ENCODE measurements at regions not wholly inside any gene's neighbourhood (a gene's known extent, or its start where the extent isn't known, plus 50 kb on each side); places are given as distances from the start of the nearest gene placed in this dataset.

DNA sequence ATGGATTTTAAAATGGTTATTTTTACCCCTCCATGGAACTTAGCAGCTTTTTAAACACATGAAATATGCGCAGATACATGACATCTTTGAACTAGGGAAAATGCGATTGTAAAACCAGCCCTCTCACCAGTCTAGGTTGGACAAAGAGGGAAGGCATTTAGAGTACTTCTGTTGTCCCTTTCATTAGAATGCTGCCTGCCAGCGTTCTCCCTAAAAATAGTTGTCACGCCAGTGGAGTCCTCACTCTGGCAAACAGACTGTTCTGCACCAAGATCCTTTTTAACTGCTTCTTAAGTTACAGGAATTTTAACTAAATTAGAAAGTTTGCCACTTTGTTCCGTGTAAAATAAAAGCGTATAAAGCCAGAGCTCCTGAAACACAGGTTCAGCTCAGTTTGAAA is 295.3 kb downstream of the VPS13C start:
- no peaks in the 10 kb centered on the region for H3K4me1 ChIP-seq (ENCODE audit: insufficient read depth, low read length)
- no peak overlapping the region for H3K27ac Mint-ChIP-seq
- no peak overlapping the region for H2BK120ac ChIP-seq (ENCODE audit: low read depth, low read length, poor library complexity, severe bottlenecking)
- no peaks in the 10 kb centered on the region for H3K36me3 Mint-ChIP-seq (ENCODE audit: insufficient read depth in 1 of 3, low read depth in 3 of 3)
- H3K9me3 Mint-ChIP-seq = no peaks in the 10 kb centered on the region
- H3K27ac ChIP-seq (ENCODE audit: insufficient read length, low read depth, low read length) = no peak overlapping the region
- H3K4me3 Mint-ChIP-seq = no peak overlapping the region
- no peak overlapping the region for H3K18ac ChIP-seq (ENCODE audit: insufficient read length, low read depth, low read length)
- no peak overlapping the region for H4K8ac ChIP-seq (replicated peaks; ENCODE audit: insufficient read length, low read depth, low read length)
- H3K4ac ChIP-seq (ENCODE audit: low read depth, low read length) = no peak overlapping the region
- no peak overlapping the region for H4K5ac ChIP-seq (ENCODE audit: insufficient read length, low read depth, low read length)
- H3K9me3 ChIP-seq (ENCODE audit: control insufficient read depth, low read depth, low read length) = no peaks in the 10 kb centered on the region
- H3K56ac ChIP-seq (ENCODE audit: insufficient read length, low read depth, low read length) = no peak overlapping the region
- H3K9ac ChIP-seq (ENCODE audit: extremely low read depth, insufficient read length, low read length) = no peak overlapping the region
- no peak overlapping the region for H2AK5ac ChIP-seq (ENCODE audit: insufficient read length, low read length)
- H2BK12ac ChIP-seq (ENCODE audit: insufficient read length, low read depth, low read length) = no peak overlapping the region
- H3K79me2 ChIP-seq (ENCODE audit: insufficient read depth, low read length) = no peaks in the 10 kb centered on the region
- no CpG with 5 or more reads among the region's 6 CpGs for WGBS (ENCODE audit: extremely low coverage, insufficient read length, low lambda C conversion rate)
- H2BK20ac ChIP-seq (ENCODE audit: low read depth, low read length, poor library complexity, severe bottlenecking) = no peak overlapping the region
- no peak overlapping the region for H4K91ac ChIP-seq (ENCODE audit: insufficient read length, low read depth, low read length)
- H3K79me1 ChIP-seq (ENCODE audit: insufficient read depth, low read depth, low read length, poor library complexity, severe bottlenecking) = no peaks in the 10 kb centered on the region
- no peak overlapping the region for H3K23ac ChIP-seq (ENCODE audit: insufficient read length, low read depth, low read length)
- no peaks in the 10 kb centered on the region for H3K27me3 Mint-ChIP-seq (ENCODE audit: low read depth)
- no peak overlapping the region for H2BK15ac ChIP-seq (ENCODE audit: low read depth, low read length)
- H3K4me1 Mint-ChIP-seq = peaks cover 12% of the 10 kb centered on the region in 2 experiments
- H3K23me2 ChIP-seq (ENCODE audit: insufficient read length, low read depth, low read length, poor library complexity, severe bottlenecking) = no peaks in the 10 kb centered on the region
- no peak overlapping the region for H3K14ac ChIP-seq (ENCODE audit: insufficient read depth, low read length)
- H2AFZ ChIP-seq (ENCODE audit: low read length) = no peak overlapping the region
- no peak overlapping the region for H2BK5ac ChIP-seq (ENCODE audit: insufficient read length, low read length)
- no peaks in the 10 kb centered on the region for H3K27me3 ChIP-seq (ENCODE audit: insufficient read depth, low read length)
- H4K20me1 ChIP-seq (ENCODE audit: control insufficient read depth, insufficient read depth, insufficient read length) = no peaks in the 10 kb centered on the region
- DNase-seq = no peak
- no peak overlapping the region for H3T11ph ChIP-seq (ENCODE audit: low read length)
- TF ChIP-seq CTCF (conservative IDR thresholded peaks at IDR 0.05) = no peak
- no peak overlapping the region for H3K4me2 ChIP-seq (ENCODE audit: insufficient read depth, insufficient read length, low read length)
